A549 (cell line): ENCODE measurements at regions not wholly inside any gene's neighbourhood (a gene's known extent, or its start where the extent isn't known, plus 50 kb on each side); places are given as distances from the start of the nearest gene placed in this dataset.

Experiments used
- ATAC-seq, 2 experiments: fragments of 200-7000 bp in 1 of 2; fragments of >200 bp in 1 of 2; cut with Nextera tagmentation in 1 of 2; cut with Tn5 transposase in 1 of 2; 3 replicates each; pipeline versions ENCODE4 v1.8.0 to v1.9.1; 2018 to 2020; ENCODE audit warnings: mild to moderate bottlenecking in 1 of 2, moderate library complexity in 1 of 2
- CTCF ChIA-PET: fragments of 300-600 bp; sonication (Branson Sonifier 250); formaldehyde crosslinking; extraction: SDS; loops from one replicate; lab custom pipeline; 2021; ENCODE audit warnings: antibody characterized with exemption, inconsistent platforms; lab: Yijun Ruan, JAX
- POLR2A ChIA-PET: fragments of 350-600 bp; formaldehyde crosslinking; extraction: SDS; loops from one replicate; lab custom pipeline; 2021; ENCODE audit warnings: antibody characterized with exemption, inconsistent platforms; lab: Yijun Ruan, JAX
- DNase-seq, 2 experiments: peaks; one replicate each; pipeline versions ENCODE4 v3.0.0 to v3.0.0-alpha.2; 2011 to 2016; ENCODE audit warnings: low read depth in 1 of 2, low spot score in 1 of 2
- FAIRE-seq: peaks from 2 replicates; lab custom pipeline; 2011; peaks lifted over from hg19 to GRCh38; lab: Jason Lieb, UNC
- H3K27ac ChIP-seq, 2 experiments: fragments of >200 bp; sonication (Bioruptor Twin); formaldehyde crosslinking; 3 replicates each; pipeline ENCODE4 v1.5.1; 2016 to 2017
- H3K4me1 ChIP-seq: fragments of >200 bp; sonication (Bioruptor Twin); formaldehyde crosslinking; 3 replicates; pipeline ENCODE4 v1.6.1; 2016
- H3K4me2 ChIP-seq: fragments of >200 bp; sonication (Bioruptor Twin); formaldehyde crosslinking; 3 replicates; pipeline ENCODE4 v1.6.1; 2016
- H3K4me3 ChIP-seq: fragments of >200 bp; sonication (Bioruptor Twin); formaldehyde crosslinking; 3 replicates; pipeline ENCODE4 v1.5.1; 2016
- H3K9me3 ChIP-seq: fragments of >200 bp; sonication (Bioruptor Twin); formaldehyde crosslinking; 3 replicates; pipeline ENCODE4 v1.6.1; 2016
- BCL3 ChIP-seq: fragments of >200 bp; sonication (Bioruptor Twin); formaldehyde crosslinking; IDR thresholded peaks from 3 replicates; pipeline ENCODE4 v1.6.1; 2016
- BHLHE40 ChIP-seq: IDR thresholded peaks from 2 replicates; pipeline ENCODE4 v1.6.1; 2012; ENCODE audit warnings: low read depth, low read length, inconsistent platforms
- CEBPB ChIP-seq, 2 experiments: fragments of >200 bp in 1 of 2; sonication (Bioruptor Twin) in 1 of 2; formaldehyde crosslinking in 1 of 2; IDR thresholded peaks; 2 replicates each; pipeline ENCODE4 v1.6.1; 2012 to 2016
- CHD2 ChIP-seq: fragments of 150-350 bp; IDR thresholded peaks from 2 replicates; pipeline ENCODE4 v1.6.1; 2014; ENCODE audit warnings: low read length; ENCODE audit not compliant: partially characterized antibody
- EHF ChIP-seq: fragments of 250-450 bp; sonication (Bioruptor Pico); IDR thresholded peaks from 2 replicates; pipeline ENCODE4 v1.5.0; 2020; ENCODE audit warnings: mild to moderate bottlenecking
- EHMT2 ChIP-seq: fragments of 200-600 bp; sonication (generic); IDR thresholded peaks from 2 replicates; pipeline ENCODE4 v1.6.1; 2016; ENCODE audit warnings: antibody characterized with exemption, low read depth, mild to moderate bottlenecking, moderate library complexity
- FOSB ChIP-seq: fragments of 250-450 bp; sonication (Bioruptor Pico); IDR thresholded peaks from 2 replicates; pipeline ENCODE4 v1.5.0; 2020; ENCODE audit warnings: mild to moderate bottlenecking, moderate library complexity
- GATA3 ChIP-seq: IDR thresholded peaks from 2 replicates; pipeline ENCODE4 v1.6.1; 2012; ENCODE audit warnings: borderline replicate concordance
- MAZ ChIP-seq: fragments of 150-350 bp; IDR thresholded peaks from 2 replicates; pipeline ENCODE4 v1.6.1; 2014; ENCODE audit warnings: antibody characterized with exemption, low read depth, low read length, borderline replicate concordance
- MYC ChIP-seq: IDR thresholded peaks from 2 replicates; pipeline ENCODE4 v1.6.1; 2012; ENCODE audit warnings: mild to moderate bottlenecking, inconsistent platforms, low read length, improper control_type of control experiment, borderline replicate concordance
- PHF8 ChIP-seq: fragments of 200-600 bp; sonication (generic); IDR thresholded peaks from 2 replicates; pipeline ENCODE4 v1.6.1; 2016; ENCODE audit warnings: low read depth, mild to moderate bottlenecking, antibody characterized with exemption, moderate library complexity, borderline replicate concordance
- POLR2A ChIP-seq: IDR thresholded peaks from 2 replicates; pipeline ENCODE4 v1.6.1; 2012; ENCODE audit warnings: mild to moderate bottlenecking, low read length
- POLR2AphosphoS2 ChIP-seq: conservative IDR thresholded peaks from 2 replicates; pipeline ENCODE4 v1.6.1; 2012; ENCODE audit warnings: low read length, improper control_type of control experiment, inconsistent platforms
- REST ChIP-seq: fragments of 200-600 bp; sonication (generic); IDR thresholded peaks from 2 replicates; pipeline ENCODE4 v1.6.1; 2016; ENCODE audit warnings: antibody characterized with exemption, mild to moderate bottlenecking, moderate library complexity
- RFX5 ChIP-seq: fragments of 450-650 bp; IDR thresholded peaks from 2 replicates; pipeline ENCODE4 v1.7.1; 2014; ENCODE audit warnings: antibody characterized with exemption, mild to moderate bottlenecking, moderate library complexity
- SREBF2 ChIP-seq: fragments of 450-650 bp; IDR thresholded peaks from 2 replicates; pipeline ENCODE4 v1.6.1; 2014; ENCODE audit warnings: mild to moderate bottlenecking, moderate library complexity
- WGBS: methylation state at CpG from one replicate; pipeline ENCODE4 v1.1.6; 2017; ENCODE audit errors: missing lambda C conversion rate; 5-methylcytosine and 5-hydroxymethylcytosine counted together
- TF ChIP-seq, protein P1 (sequence below): fragments of 250-450 bp; sonication (Bioruptor Pico); IDR thresholded peaks from 2 replicates; pipeline ENCODE4 v1.5.0; 2021; ENCODE audit warnings: mild to moderate bottlenecking, moderate library complexity, borderline replicate concordance
- TF ChIP-seq, protein P2 (sequence below): fragments of 450-650 bp; IDR thresholded peaks from 2 replicates; pipeline ENCODE4 v1.6.1; 2014; ENCODE audit warnings: antibody characterized with exemption
- TF ChIP-seq, protein P3 (sequence below): IDR thresholded peaks from 2 replicates; pipeline ENCODE4 v1.6.1; 2012; ENCODE audit warnings: low read depth, borderline replicate concordance

- Histone ChIP-seq H3K4me1 (peaks cover 15% of the 10 kb centered on the region; the same call in 2 of the 3 replicates), H3K27ac (no peak overlapping the region), H3K4me3 (no peak overlapping the region), H3K9me3 (no peaks in the 10 kb centered on the region), H3K4me2 (no peak overlapping the region)
- CTCF ChIA-PET, result interaction anchor here (0.7 to 1.5 kb wide), 2 partner anchors 13 to 195 kb away, joined by 3 read pairs; no protein-coding TSS in a partner anchor
- DNase-seq (no peak), FAIRE-seq (no peak), ATAC-seq (no peak)
- WGBS, result 72% methylated on average over 1 of the region's 1 CpG
- POLR2A ChIA-PET, result no interaction called here
- TF ChIP-seq EHF (CRISPR knock-in tag) (no peak), SREBF2 (no peak), BHLHE40 (no peak), FOSB (CRISPR knock-in tag) (no peak), BCL3 (no peak), MAZ (no peak)
- TF ChIP-seq, protein P1, sequence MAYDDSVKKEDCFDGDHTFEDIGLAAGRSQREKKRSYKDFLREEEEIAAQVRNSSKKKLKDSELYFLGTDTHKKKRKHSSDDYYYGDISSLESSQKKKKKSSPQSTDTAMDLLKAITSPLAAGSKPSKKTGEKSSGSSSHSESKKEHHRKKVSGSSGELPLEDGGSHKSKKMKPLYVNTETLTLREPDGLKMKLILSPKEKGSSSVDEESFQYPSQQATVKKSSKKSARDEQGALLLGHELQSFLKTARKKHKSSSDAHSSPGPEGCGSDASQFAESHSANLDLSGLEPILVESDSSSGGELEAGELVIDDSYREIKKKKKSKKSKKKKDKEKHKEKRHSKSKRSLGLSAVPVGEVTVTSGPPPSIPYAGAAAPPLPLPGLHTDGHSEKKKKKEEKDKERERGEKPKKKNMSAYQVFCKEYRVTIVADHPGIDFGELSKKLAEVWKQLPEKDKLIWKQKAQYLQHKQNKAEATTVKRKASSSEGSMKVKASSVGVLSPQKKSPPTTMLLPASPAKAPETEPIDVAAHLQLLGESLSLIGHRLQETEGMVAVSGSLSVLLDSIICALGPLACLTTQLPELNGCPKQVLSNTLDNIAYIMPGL (CRISPR knock-in tag), result no peak
- TF ChIP-seq, protein P2, sequence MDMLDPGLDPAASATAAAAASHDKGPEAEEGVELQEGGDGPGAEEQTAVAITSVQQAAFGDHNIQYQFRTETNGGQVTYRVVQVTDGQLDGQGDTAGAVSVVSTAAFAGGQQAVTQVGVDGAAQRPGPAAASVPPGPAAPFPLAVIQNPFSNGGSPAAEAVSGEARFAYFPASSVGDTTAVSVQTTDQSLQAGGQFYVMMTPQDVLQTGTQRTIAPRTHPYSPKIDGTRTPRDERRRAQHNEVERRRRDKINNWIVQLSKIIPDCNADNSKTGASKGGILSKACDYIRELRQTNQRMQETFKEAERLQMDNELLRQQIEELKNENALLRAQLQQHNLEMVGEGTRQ, result no peak
Observed at GRCh38 chr5:107270561-107270960, 400.2 kb downstream of the EFNA5 start.

DNA sequence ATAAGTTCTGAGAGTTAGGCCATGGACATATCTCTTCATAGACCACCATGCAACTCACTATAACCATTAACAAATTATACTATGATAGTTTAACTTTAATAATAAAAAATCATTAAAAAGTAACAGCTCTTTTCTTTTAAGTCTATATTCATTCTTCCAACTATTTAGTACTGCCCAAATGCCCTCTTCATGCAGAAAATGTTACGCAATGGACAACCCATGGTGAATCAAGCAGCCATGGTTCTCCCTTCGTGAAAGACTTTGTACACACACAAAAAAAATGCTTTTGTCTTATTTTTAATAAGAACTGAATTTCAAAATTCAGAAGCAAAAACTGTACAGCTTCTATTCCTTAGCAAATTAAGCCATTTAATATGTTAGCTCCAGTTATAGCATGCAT, 401.1 kb downstream of the EFNA5 start:
- Histone ChIP-seq H3K4me3 (no peak overlapping the region), H3K27ac (no peak overlapping the region), H3K4me2 (no peak overlapping the region), H3K4me1 (peaks cover 12% of the 10 kb centered on the region; the same call in 2 of the 3 replicates), H3K9me3 (no peaks in the 10 kb centered on the region)
- DNase-seq, result no peak
- no peak for TF ChIP-seq PHF8
- TF ChIP-seq CEBPB (IDR thresholded peaks at IDR 0.05), result peak in 1 of 2 experiments; percentile 41; a peak in 2 of 4 replicates
- TF ChIP-seq POLR2AphosphoS2, result no peak
- no peak for TF ChIP-seq RFX5
- CTCF ChIA-PET, result interaction anchor here (1.5 kb wide), 1 partner anchor 12 kb away, joined by 3 read pairs; no protein-coding TSS in a partner anchor
- ATAC-seq, result no peak
- 74% methylated on average over 2 of the region's 2 CpGs for WGBS
- no peak for FAIRE-seq
- POLR2A ChIA-PET, result no interaction called here

DNA sequence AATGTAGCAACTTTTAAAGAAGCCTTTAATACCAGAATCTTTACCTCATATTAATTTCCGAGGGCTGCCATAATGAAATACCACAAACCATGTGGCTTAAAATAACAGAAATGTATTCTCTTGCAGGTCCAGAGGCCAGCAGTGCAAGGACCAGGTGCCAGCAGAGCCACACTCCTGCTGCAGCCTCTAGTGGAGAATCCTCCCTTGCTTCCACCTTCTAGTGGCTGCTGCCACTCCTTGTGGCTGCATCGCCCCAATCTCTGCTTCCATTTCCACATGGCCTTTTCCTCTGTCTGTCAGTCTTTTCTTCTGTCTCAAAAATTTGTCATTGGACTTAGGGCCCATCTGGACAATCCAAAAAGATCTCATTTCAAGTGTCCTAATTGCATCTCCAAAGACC, 401.5 kb downstream of the EFNA5 start:
- DNase-seq, result no peak
- Histone ChIP-seq H3K27ac (no peak overlapping the region), H3K9me3 (no peaks in the 10 kb centered on the region), H3K4me1 (peaks cover 12% of the 10 kb centered on the region; the same call in 2 of the 3 replicates), H3K4me3 (no peak overlapping the region), H3K4me2 (no peak overlapping the region)
- POLR2A ChIA-PET, result no interaction called here
- no peak for ATAC-seq
- WGBS, result 87% methylated on average over 2 of the region's 2 CpGs
- no peak for FAIRE-seq
- CTCF ChIA-PET, result interaction anchor here (1.7 kb wide), 1 partner anchor 12 kb away, joined by 3 read pairs; no protein-coding TSS in a partner anchor
- TF ChIP-seq POLR2AphosphoS2 (no peak), EHMT2 (no peak), CHD2 (no peak), MAZ (no peak), REST (no peak), GATA3 (no peak), CEBPB (IDR thresholded peaks at IDR 0.05) (no peak), MYC (no peak), BHLHE40 (no peak), POLR2A (no peak)
- TF ChIP-seq, protein P3, sequence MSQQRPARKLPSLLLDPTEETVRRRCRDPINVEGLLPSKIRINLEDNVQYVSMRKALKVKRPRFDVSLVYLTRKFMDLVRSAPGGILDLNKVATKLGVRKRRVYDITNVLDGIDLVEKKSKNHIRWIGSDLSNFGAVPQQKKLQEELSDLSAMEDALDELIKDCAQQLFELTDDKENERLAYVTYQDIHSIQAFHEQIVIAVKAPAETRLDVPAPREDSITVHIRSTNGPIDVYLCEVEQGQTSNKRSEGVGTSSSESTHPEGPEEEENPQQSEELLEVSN, result no peak
